ENCODE measurements at regions not wholly inside any gene's neighbourhood (a gene's known extent, or its start where the extent isn't known, plus 50 kb on each side); places are given as distances from the start of the nearest gene placed in this dataset.

GRCh38 chr6:23111984-23112383, 542.6 kb downstream of the HDGFL1 start:
- TF ChIP-seq CTCF (IDR thresholded peaks at IDR 0.05) = no peak
- no peak for TF ChIP-seq POLR2A (IDR thresholded peaks at IDR 0.05)
- TF ChIP-seq EP300 (IDR thresholded peaks at IDR 0.05) = no peak
- TF ChIP-seq POLR2AphosphoS5 (IDR thresholded peaks at IDR 0.05) = no peak

All from sigmoid colon (tissue), 4 donors.